ENCODE measurements at regions not wholly inside any gene's neighbourhood (a gene's known extent, or its start where the extent isn't known, plus 50 kb on each side); places are given as distances from the start of the nearest gene placed in this dataset.

DNA sequence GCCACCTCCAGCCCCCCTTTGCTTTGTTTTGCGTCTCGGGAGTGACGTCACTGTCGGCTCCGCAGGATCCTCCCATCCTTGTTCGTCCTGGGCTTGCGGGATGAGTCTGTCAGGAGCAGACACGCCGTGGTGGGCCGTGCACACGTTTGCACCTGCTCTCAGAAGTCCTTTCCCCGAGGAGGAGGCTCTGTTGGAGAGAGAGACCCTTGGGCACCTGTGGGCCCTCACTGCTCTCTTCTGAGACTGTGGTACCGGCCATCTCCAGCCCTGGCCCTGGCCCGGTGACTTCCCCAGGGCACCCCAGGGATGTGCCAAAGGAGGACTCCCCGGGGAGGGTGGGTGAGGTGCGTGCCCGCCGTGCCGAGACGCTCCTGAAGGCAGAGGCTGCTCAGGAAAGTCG, 76.1 kb upstream of the PPP2R3B start:
- H3K4me2 ChIP-seq (ENCODE audit: insufficient read depth, insufficient read length, low read length): no peak overlapping the region
- no peaks in the 10 kb centered on the region for H3K79me1 ChIP-seq (ENCODE audit: insufficient read depth, low read depth, low read length, poor library complexity, severe bottlenecking)
- no peak overlapping the region for H2AK5ac ChIP-seq (ENCODE audit: insufficient read length, low read length)
- Mint-ChIP-seq H3K9me3 (peaks cover 9 to 10% of the 10 kb centered on the region in 2 experiments), H3K4me1 (peaks cover 0 to 5% of the 10 kb centered on the region in 2 experiments; a peak in 1 of 4 replicates), H3K36me3 (ENCODE audit: insufficient read depth in 1 of 3, low read depth in 3 of 3) (no peaks in the 10 kb centered on the region), H3K4me3 (no peak overlapping the region), H3K27ac (peak overlapping the region in 1 of 3 experiments; percentile 52; a peak in 1 of 7 replicates), H3K27me3 (ENCODE audit: low read depth) (no peaks in the 10 kb centered on the region)
- H4K20me1 ChIP-seq (ENCODE audit: control insufficient read depth, insufficient read depth, insufficient read length): no peaks in the 10 kb centered on the region
- no peak overlapping the region for H3K27ac ChIP-seq (ENCODE audit: insufficient read length, low read depth, low read length)
- no peaks in the 10 kb centered on the region for H3K79me2 ChIP-seq (ENCODE audit: insufficient read depth, low read length)
- TF ChIP-seq, protein P1, sequence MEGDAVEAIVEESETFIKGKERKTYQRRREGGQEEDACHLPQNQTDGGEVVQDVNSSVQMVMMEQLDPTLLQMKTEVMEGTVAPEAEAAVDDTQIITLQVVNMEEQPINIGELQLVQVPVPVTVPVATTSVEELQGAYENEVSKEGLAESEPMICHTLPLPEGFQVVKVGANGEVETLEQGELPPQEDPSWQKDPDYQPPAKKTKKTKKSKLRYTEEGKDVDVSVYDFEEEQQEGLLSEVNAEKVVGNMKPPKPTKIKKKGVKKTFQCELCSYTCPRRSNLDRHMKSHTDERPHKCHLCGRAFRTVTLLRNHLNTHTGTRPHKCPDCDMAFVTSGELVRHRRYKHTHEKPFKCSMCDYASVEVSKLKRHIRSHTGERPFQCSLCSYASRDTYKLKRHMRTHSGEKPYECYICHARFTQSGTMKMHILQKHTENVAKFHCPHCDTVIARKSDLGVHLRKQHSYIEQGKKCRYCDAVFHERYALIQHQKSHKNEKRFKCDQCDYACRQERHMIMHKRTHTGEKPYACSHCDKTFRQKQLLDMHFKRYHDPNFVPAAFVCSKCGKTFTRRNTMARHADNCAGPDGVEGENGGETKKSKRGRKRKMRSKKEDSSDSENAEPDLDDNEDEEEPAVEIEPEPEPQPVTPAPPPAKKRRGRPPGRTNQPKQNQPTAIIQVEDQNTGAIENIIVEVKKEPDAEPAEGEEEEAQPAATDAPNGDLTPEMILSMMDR (conservative IDR thresholded peaks at IDR 0.05): no peak
- no peak overlapping the region for H3K9ac ChIP-seq (ENCODE audit: extremely low read depth, insufficient read length, low read length)
- no CpG with 5 or more reads among the region's 21 CpGs for WGBS (ENCODE audit: extremely low coverage, insufficient read length, low lambda C conversion rate)
- no peak overlapping the region for H2BK12ac ChIP-seq (ENCODE audit: insufficient read length, low read depth, low read length)
- H2AFZ ChIP-seq (ENCODE audit: low read length): no peak overlapping the region
- no peak overlapping the region for H2BK120ac ChIP-seq (ENCODE audit: low read depth, low read length, poor library complexity, severe bottlenecking)
- H3K56ac ChIP-seq (ENCODE audit: insufficient read length, low read depth, low read length): no peak overlapping the region
- H2BK5ac ChIP-seq (ENCODE audit: insufficient read length, low read length): no peak overlapping the region
- no peaks in the 10 kb centered on the region for H3K4me1 ChIP-seq (ENCODE audit: insufficient read depth, low read length)
- no peak overlapping the region for H3K23ac ChIP-seq (ENCODE audit: insufficient read length, low read depth, low read length)
- no peak overlapping the region for H4K91ac ChIP-seq (ENCODE audit: insufficient read length, low read depth, low read length)
- no peak overlapping the region for H3T11ph ChIP-seq (ENCODE audit: low read length)
- no peak overlapping the region for H3K18ac ChIP-seq (ENCODE audit: insufficient read length, low read depth, low read length)
- no peak overlapping the region for H2BK20ac ChIP-seq (ENCODE audit: low read depth, low read length, poor library complexity, severe bottlenecking)
- no peak overlapping the region for H3K4ac ChIP-seq (ENCODE audit: low read depth, low read length)
- no peaks in the 10 kb centered on the region for H3K9me3 ChIP-seq (ENCODE audit: control insufficient read depth, low read depth, low read length)
- no peaks in the 10 kb centered on the region for H3K27me3 ChIP-seq (ENCODE audit: insufficient read depth, low read length)
- no peak overlapping the region for H3K14ac ChIP-seq (ENCODE audit: insufficient read depth, low read length)
- no peak overlapping the region for H2BK15ac ChIP-seq (ENCODE audit: low read depth, low read length)
- peak overlapping the region; percentile 67 for H4K8ac ChIP-seq (replicated peaks; ENCODE audit: insufficient read length, low read depth, low read length)
- H3K23me2 ChIP-seq (ENCODE audit: insufficient read length, low read depth, low read length, poor library complexity, severe bottlenecking): no peaks in the 10 kb centered on the region
- H4K5ac ChIP-seq (ENCODE audit: insufficient read length, low read depth, low read length): no peak overlapping the region
- no peak for DNase-seq
